AG04449 (cell line): ENCODE measurements at regions not wholly inside any gene's neighbourhood (a gene's known extent, or its start where the extent isn't known, plus 50 kb on each side); places are given as distances from the start of the nearest gene placed in this dataset.

Experiments used
- CTCF ChIA-PET: fragments of 350-600 bp; formaldehyde crosslinking; extraction: SDS; loops from one replicate; lab custom pipeline; 2021; ENCODE audit warnings: antibody characterized with exemption; lab: Yijun Ruan, JAX
- POLR2A ChIA-PET: fragments of 400-600, 350-600 bp; formaldehyde crosslinking; extraction: SDS; loops from one replicate; lab custom pipeline; 2020; ENCODE audit warnings: antibody characterized with exemption, inconsistent platforms; lab: Yijun Ruan, JAX
- DNase-seq: peaks from one replicate; pipeline ENCODE4 v3.0.0-alpha.2; 2010; ENCODE audit warnings: low read depth, low spot score
- H3K4me3 ChIP-seq: 2 replicates; pipeline ENCODE4 v1.5.1; 2011; ENCODE audit warnings: low read depth, mild to moderate bottlenecking, control low read depth, low read length
- CTCF ChIP-seq: IDR thresholded peaks from one replicate; pipeline ENCODE4 v1.5.1; 2011; ENCODE audit warnings: mild to moderate bottlenecking, moderate library complexity, low read length, control low read depth, inconsistent platforms; ENCODE audit not compliant: insufficient read depth; ENCODE audit errors: missing control alignments

GRCh38 chr22:22168941-22169867 is 75.4 kb upstream of the VPREB1 start:
- H3K4me3 ChIP-seq, result no peak overlapping the region
- DNase-seq, result no peak
- POLR2A ChIA-PET, result no interaction called here
- CTCF ChIA-PET, result interaction anchor here (3.4 to 3.8 kb wide), 2 partner anchors 11 kb away, joined by 14 to 16 read pairs; no protein-coding TSS in a partner anchor
- no peak for TF ChIP-seq CTCF

DNA sequence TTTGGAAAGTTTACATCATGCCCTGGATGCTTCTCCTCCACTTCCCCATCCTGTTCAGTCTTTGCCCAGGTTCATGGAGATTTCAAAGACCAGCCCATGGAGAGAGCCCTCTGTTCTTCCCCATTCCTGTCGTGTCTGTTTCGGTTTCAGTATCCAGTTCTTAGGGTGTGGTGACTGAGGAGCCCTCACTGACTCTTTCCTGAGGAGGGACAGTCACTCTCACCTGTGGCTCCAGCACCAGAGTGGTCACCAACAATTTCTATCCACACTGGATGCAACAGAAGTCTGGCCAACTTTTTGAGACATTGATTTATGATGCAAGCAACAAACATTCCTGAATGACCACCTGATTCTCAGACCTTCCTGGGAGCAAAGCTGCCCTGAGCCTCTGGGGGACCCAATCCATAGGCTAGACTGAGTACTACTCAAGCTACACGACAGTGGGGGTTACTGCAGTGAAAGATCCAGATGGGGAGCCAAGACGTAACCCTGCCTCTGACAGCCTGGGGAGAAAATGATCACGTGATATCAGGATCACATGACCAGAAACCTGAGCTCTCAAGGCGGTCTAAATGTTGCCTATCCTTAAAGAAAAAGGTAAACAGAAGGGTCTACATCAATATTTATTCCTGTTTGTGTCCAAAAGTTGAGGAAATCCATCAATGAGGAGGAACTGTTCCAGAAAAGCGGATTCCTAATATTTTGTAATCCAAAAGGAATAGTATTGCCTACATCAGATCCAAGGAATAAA is 76.2 kb upstream of the VPREB1 start:
- ChIA-PET CTCF (interaction anchor here (3.8 kb wide), 1 partner anchor 11 kb away, joined by 14 read pairs; no protein-coding TSS in a partner anchor), POLR2A (no interaction called here)
- TF ChIP-seq CTCF, result no peak
- DNase-seq, result no peak
- H3K4me3 ChIP-seq, result peak overlapping the region; percentile 32

- CTCF ChIA-PET, result interaction anchor here (3.8 kb wide), 1 partner anchor 10 kb away, joined by 14 read pairs; no protein-coding TSS in a partner anchor
- H3K4me3 ChIP-seq, result no peak overlapping the region
- no peak for TF ChIP-seq CTCF
- DNase-seq, result no peak
- POLR2A ChIA-PET, result no interaction called here
Observed at GRCh38 chr22:22167791-22168189, 76.8 kb upstream of the VPREB1 start.

GRCh38 chr22:22166941-22167713 is 77.5 kb upstream of the VPREB1 start:
- no peak for TF ChIP-seq CTCF
- no peak overlapping the region for H3K4me3 ChIP-seq
- ChIA-PET CTCF (interaction anchor here (1.0 to 3.8 kb wide), 2 partner anchors 9 to 34 kb away, joined by 3 to 14 read pairs; no protein-coding TSS in a partner anchor), POLR2A (no interaction called here)
- no peak for DNase-seq

DNA sequence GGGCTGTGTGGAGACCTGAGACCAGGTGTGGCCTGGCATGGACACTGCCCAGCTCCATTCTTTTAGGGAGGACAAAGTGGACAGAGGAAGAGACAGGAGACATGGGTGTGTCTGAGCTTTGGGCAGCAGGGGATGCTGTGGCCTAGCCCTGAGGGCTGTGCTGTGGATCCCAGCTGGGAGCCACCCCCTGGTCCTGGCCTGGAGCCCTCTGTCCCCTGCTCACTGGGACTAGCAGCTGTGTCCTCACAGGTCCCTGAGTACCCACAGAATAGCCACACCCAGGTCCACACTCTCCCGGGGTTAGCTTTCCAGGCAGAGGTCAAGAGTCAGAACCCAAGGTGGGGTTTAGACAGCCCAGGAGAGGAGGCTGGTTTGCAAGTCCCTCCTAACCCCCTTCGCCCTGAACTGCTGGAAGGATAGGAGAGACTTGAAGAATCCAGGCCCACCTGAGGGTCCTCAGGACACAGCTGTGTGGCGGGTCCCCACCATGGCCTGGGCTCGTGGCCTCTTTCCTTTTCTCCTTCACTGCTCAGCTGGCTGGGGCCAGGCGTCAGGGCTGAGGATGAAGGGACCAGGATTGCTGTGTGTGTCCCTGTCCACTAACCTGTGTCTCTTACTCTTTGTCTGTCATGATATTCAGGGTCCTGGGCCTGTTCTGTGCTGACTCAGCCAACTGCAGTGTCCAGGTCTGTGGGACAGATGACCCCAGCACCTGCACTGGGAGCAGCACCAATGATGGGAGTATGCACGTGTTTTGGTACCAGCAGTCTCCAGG is 78.5 kb upstream of the VPREB1 start:
- ChIA-PET POLR2A (no interaction called here), CTCF (interaction anchor here (1.0 to 3.8 kb wide), 3 partner anchors 8 to 35 kb away, joined by 3 to 14 read pairs (median 5); no protein-coding TSS in a partner anchor)
- no peak overlapping the region for H3K4me3 ChIP-seq
- TF ChIP-seq CTCF, result no peak
- DNase-seq, result no peak
